ENCODE measurements at regions not wholly inside any gene's neighbourhood (a gene's known extent, or its start where the extent isn't known, plus 50 kb on each side); places are given as distances from the start of the nearest gene placed in this dataset.

DNA sequence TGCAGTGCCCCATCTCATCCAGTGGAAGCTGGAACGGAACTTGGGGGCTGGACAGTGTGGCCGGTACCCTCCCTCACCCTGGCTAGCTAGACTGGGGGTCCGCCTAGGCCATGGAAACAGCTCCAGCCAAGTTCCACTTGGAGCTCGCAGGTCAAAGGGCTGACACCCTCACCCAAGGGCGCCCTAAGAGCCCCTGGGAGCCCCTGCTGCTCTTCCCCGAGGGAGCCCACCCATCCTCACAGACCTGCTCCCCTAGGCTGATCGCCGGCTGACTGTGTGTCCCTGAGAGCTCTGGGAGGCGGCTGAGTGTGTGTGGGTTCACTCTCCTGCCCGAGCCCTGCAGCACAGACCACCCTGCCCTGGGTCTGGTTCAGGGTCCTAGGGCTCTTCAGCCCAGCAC lies 118.2 kb upstream of the OTOS start:
- TF ChIP-seq, protein P1, sequence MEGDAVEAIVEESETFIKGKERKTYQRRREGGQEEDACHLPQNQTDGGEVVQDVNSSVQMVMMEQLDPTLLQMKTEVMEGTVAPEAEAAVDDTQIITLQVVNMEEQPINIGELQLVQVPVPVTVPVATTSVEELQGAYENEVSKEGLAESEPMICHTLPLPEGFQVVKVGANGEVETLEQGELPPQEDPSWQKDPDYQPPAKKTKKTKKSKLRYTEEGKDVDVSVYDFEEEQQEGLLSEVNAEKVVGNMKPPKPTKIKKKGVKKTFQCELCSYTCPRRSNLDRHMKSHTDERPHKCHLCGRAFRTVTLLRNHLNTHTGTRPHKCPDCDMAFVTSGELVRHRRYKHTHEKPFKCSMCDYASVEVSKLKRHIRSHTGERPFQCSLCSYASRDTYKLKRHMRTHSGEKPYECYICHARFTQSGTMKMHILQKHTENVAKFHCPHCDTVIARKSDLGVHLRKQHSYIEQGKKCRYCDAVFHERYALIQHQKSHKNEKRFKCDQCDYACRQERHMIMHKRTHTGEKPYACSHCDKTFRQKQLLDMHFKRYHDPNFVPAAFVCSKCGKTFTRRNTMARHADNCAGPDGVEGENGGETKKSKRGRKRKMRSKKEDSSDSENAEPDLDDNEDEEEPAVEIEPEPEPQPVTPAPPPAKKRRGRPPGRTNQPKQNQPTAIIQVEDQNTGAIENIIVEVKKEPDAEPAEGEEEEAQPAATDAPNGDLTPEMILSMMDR (IDR thresholded peaks at IDR 0.05), result no peak
- no peak for TF ChIP-seq POLR2A (IDR thresholded peaks at IDR 0.05)
- H3K4me1 ChIP-seq, result peaks cover 0 to 36% (median 18%) of the 10 kb centered on the region in 12 donors
- WGBS, 4 donors, result 67 to 80% (median 78%) methylated on average over 9 to 10 of the region's 10 CpGs
- DNase-seq, result no peak
- ATAC-seq, result no peak
- H3K9me3 ChIP-seq, result peaks cover 0 to 14% (median 9%) of the 10 kb centered on the region in 12 donors
- H3K4me3 ChIP-seq, result no peak overlapping the region
- no peaks in the 10 kb centered on the region for H3K36me3 ChIP-seq
- intact Hi-C loops (cut with DNase I), result loop anchor here in 5 of 10 donors (1.0 to 5.0 kb wide), 4 partner anchors 21 to 114 kb away; no protein-coding TSS in a partner anchor
- H3K27me3 ChIP-seq, result no peaks in the 10 kb centered on the region
- H3K27ac ChIP-seq, result peak overlapping the region; percentile 84 to 96 (median 90)

DNA sequence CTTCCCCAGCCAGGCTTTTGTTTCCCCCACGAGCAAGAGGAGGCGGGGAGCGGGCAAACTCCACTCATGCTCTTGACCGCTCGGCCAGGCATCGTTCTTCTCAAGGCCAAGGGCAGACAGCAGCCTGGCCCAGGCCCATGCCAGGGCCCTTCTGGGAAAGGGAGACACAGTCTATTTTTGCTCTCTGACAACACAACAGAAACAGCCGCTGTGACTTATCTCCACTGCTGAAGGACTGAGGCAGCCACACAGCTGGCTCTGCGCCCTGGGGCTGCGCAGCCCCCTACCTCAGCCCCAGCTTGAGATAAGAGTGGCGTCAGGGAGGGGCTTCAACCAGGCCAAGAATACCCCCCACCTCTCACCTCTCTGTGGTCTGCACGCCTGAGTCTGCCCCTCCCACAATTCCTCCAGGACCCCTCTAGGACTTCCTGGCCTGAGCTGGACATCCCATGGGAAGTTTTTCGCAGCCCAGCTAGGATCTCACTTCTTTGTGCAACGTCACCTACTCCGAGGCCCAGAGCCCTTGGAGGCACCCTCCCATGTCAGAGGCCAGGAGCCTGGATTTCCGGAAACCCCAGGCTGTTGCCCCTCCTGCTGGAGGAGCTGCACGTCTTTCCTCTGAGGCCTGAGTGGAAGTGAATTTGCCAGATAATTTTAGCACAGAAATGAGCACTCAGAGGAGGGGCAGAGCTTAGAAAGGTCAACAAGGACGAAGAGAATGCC lies 118.9 kb upstream of the OTOS start:
- WGBS, 4 donors, result 16 to 21% (median 17%) methylated on average over 11 to 17 of the region's 17 CpGs
- DNase-seq, result peak; percentile 79 to 95 (median 85)
- Histone ChIP-seq H3K27me3 (no peaks in the 10 kb centered on the region), H3K9me3 (peaks cover 0 to 14% (median 9%) of the 10 kb centered on the region in 12 donors), H3K4me3 (no peak overlapping the region), H3K36me3 (no peaks in the 10 kb centered on the region), H3K27ac (peak overlapping the region; percentile 84 to 96 (median 90)), H3K4me1 (peaks cover 0 to 36% (median 18%) of the 10 kb centered on the region in 12 donors)
- peak; percentile 89 to 94 (median 93) for ATAC-seq
- intact Hi-C loops (cut with DNase I), result loop anchor here in 5 of 10 donors (1.0 to 5.0 kb wide), 4 partner anchors 22 to 113 kb away; no protein-coding TSS in a partner anchor
- TF ChIP-seq POLR2A (IDR thresholded peaks at IDR 0.05), result no peak
- TF ChIP-seq, protein P1 (IDR thresholded peaks at IDR 0.05), result peak in 7 of 12 donors; percentile 14 to 44 (median 24)

GRCh38 chr2:240259924-240260529 lies 119.6 kb upstream of the OTOS start:
- intact Hi-C loops (cut with DNase I), result loop anchor here in 5 of 10 donors (1.0 to 5.0 kb wide), 4 partner anchors 23 to 112 kb away; no protein-coding TSS in a partner anchor
- 42 to 59% (median 53%) methylated on average over 1 to 7 of the region's 7 CpGs for WGBS, 4 donors
- no peaks in the 10 kb centered on the region for H3K27me3 ChIP-seq

More at GRCh38 chr2:240259924-240260529, 119.6 kb upstream of the OTOS start:
- Histone ChIP-seq H3K4me1 (peaks cover 0 to 36% (median 18%) of the 10 kb centered on the region in 12 donors), H3K36me3 (no peaks in the 10 kb centered on the region), H3K27ac (peak overlapping the region; percentile 84 to 96 (median 90)), H3K4me3 (no peak overlapping the region), H3K9me3 (peaks cover 0 to 14% (median 9%) of the 10 kb centered on the region in 12 donors)
- ATAC-seq (peak in 3 of 4 donors; percentile 32 to 64 (median 39)), DNase-seq (peak in 2 of 5 donors; percentile 66 to 70)
- TF ChIP-seq POLR2A (IDR thresholded peaks at IDR 0.05), result no peak
- TF ChIP-seq, protein P1 (IDR thresholded peaks at IDR 0.05), result peak in 1 of 12 donors; percentile 4

All from heart left ventricle (tissue), 16 donors.